ENCODE measurements at regions not wholly inside any gene's neighbourhood (a gene's known extent, or its start where the extent isn't known, plus 50 kb on each side); places are given as distances from the start of the nearest gene placed in this dataset.

DNA sequence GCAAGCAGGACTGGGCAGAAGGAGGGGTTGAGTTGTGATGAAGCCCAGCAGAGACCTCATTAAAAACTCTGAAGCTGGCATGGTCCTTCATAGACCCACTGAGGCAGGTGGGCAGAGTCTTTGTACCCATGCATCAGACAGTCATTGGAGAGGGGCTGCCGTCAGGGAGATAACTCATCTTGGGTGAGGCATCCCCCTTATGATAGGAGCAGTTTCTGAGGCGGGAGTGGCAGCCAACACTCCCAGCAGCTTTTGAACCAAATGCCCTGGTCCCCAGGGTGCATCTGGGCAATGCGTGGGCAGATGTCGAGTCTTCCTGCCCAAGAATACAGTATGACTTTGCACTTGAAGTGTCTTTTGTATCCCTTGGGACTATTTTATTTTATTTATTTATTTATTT lies 68.1 kb downstream of the HTR5A start:
- no peak for DNase-seq

DNA sequence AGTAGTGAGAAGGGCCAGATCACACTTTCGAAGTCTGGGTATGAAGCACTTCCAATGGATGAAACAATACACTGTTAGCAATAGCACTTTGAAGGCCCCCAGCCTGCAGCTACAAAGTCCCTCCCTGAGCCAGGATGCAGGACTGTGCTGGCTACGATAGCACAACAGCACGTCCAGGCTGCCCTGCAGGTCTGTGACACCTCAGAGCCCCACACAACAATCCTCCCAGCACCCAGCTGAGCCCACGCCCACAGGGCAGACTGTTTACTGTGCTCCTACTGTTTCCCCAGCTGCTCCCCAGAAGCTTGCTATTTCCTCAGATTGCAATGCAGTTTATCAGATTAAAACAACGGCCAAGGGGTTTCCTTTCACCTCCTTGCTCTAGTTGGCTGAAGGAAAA lies 71.4 kb downstream of the HTR5A start:
- no peak for DNase-seq

DNA sequence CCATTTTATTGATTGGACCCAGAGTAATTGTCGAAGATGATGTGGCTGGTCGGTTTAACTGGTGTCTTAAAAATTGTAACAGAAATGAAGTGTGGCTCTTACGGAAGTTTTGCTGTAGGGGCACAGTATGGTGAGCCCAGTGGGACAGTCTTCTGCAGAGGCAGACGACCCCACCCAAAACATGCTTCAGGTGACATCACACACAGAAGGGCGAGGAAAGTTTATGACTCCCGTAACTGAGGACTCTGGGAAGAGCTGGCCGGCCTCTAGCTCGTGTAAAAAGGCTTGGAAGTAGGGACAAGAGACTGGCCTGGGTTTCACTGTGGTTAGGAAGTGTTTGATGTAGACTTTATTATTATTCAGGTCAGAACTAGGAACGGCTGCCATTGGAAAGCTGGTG lies 73.3 kb downstream of the HTR5A start:
- no peak for DNase-seq

DNA sequence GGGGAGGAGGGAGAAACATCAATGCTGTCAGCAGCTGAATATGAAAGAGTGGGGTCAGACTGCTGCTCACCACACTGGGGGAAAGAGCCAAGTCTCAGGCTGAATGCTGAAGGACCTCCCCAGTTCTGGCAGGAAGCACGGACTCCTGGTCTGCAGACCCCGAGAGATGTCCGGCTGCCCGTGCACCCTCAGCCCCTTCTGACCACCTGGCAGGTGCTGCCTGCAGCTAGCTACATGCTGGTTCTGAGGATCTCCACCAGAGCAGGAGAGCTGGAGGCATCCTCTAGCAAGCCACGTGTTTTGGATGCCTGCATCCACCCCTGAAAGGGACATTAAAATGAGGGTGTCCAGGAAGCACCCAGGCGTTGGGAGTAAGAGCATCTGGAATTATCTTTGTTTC lies 74.2 kb downstream of the HTR5A start:
- DNase-seq: no peak

DNA sequence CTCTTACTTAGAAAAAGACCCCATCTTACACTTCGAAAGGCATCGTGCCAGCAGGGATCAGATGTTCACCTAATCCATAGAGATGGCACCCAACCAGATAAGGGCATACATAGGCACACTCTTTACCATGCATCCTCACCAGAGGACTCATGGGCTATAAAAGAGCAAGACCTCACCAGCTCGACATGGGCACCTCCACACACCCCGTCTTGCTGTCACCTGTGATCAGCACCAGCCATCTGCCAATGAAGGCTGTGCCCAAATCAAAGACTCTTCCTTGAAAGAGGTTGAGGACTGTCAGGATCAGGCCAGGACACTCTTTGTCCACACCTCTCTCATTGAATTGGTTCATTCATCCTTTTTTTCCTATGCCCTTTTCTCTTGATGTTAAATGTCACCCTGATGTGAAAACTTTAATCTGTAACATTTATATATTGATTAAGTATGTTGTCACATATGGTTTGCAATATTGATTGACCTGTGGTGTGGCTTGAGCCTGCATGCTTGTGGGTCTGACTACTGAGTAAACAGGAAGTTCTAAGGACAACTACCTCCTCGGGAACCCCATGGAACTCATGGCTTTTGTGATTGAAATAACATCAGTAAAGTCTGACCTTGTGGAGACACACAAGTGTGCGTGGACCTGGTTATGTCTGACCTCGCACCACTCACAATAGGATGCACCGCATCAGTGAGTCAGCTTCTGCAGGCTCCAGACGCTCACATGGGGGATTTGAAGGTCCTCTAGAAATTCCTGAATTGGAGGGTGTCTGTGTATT lies 75.5 kb downstream of the HTR5A start:
- DNase-seq: no peak

DNA sequence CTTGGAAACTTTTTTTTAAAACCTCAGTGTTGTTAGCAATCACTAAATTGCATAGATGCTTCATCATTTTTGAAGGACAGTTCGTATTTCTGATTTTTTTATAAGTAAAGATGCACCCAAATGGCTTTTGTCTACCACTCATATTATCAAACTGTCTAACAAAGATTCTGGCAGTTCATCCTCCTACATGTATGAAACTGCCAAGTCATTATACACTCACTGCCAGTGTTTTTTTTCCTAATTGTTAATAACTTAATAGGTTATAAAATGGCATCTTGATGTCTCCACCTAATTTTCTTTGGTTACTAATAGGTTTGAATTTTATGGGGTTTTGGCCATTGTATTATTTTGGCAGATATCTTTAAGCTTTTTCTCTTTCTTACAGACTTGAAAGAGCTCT lies 77.0 kb downstream of the HTR5A start:
- no peak for DNase-seq

DNA sequence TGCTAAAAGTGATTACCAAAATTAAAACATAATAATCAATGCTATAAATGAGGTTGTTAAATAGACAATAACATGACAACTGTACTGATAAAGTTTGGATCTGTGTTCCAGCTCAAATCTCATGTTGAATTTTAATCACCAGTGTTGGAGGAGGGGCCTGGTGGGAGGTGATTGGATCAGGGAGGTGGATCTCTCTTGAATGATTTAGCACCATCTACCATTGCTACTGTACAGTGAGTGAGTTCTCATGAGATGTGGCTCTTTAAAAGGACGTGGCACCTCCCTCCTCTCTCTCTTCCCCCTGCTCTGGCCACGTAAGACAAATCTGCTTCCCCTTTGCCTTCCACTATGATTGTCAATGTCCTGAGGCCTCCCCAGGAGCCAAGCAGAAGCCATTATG lies 77.5 kb downstream of the HTR5A start:
- no peak for DNase-seq

DNA sequence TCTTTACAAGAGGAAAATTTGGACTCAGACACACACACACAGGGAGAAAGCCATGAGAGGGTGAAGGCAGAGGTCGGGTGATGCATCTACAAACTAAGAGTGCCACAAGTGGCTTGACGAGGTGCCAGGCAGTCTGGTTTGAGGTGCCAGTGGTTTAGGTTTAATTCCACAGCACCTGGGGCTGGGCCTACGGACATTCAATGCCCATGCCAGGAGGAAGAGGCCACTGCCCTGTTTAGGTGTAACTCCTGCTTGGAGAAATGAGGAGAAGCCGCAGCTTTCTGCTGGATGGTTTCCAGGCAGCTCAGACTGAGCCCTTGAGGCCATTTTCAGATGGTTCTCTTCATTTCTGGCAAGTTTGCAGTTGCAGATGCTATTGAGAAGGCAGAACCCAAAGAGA lies 83.6 kb downstream of the HTR5A start:
- DNase-seq: no peak

DNA sequence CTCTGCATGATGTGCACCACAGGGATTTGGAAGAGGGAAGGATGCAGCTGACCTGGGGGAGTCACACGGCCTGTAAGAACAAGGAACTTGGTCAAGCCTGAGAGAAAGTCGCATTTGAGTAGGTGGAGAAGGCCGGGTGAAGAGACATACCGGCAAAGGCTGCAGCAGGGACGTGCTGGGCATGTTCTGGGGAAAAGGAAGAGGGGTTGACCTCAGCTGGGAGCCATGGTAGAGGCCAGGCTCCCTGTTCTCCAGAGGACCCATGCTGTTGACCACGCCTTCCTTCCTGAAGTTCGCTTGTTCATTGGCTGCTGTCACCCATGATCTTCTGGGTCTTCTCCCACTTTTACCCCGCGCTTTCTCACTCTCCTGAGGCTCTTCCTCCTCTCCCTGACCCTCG lies 84.5 kb downstream of the HTR5A start:
- DNase-seq: no peak

DNA sequence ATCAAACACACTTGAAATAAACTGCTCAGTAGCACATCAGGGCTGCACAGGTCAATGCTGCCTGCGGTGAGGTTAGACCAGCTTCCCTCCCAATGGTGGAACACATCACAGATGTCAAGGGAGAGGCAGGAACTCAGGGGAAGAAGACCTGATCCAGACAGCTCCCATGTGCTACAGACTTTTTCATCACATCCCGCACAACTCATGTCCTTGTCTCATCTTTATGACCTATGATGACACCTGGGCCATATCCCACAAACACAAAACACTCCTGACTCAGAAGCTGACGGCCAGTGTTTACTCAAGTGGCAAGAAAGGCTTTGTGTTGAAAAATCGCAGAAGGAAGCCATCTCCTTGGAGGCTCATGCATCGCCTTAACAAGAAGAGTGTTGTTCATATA lies 91.6 kb downstream of the HTR5A start:
- no peak for DNase-seq

DNA sequence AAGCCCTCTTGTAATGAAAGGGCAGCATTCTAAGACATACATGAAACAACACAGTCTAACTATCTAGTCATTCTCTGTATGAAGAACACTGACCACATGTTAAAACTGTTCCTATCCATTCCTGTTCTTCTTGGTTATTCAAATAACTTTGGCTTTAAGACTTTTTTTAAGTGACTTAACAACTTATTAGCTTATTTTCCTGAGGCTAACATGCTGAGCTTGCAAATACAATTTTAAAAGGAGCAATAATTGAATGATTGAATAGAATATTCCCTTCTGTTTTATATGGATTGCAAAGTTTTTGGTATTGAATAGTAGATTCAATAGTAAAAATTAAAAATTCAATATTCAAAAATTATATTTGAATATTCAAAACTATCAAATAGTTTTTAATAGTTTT lies 92.3 kb downstream of the HTR5A start:
- DNase-seq: no peak

DNA sequence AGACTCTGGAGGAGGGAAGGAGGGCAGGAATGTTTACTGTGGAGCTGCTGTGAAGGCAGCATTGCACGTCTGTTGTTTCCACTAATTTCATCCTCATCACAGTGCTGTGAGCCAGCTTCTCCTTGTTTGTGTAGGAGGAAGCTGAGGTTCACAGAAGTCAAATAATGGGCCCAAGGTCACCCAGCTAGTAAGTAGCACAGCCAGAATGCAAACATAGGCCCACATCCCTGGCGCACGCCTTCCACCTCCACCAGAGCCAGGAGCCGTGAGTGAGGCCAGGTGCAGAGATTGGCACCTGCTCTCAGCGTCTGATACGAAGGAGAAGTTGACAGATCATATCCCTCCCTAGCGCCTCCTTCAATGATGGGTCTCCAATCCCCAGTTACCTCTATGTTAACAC lies 93.6 kb downstream of the HTR5A start:
- no peak for DNase-seq

DNA sequence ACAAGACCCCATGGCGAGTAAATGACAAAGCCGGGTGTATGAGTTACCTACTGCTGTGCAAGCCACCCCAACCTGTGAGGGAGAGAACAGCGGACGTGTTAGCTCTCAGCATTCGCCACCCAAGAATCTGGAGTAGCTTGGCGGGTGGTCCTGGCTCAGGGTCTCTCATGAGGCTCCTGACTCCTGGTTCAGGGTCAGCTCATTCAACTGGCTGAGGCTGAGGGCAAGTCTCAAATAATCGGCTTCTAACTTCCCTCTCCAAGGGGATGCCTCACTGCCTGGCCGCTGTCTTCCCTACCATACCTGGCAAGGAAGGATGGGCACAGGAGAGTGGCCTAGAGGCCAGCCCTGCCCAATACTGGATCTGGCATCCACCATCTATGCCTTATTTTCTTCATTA lies 94.2 kb downstream of the HTR5A start:
- no peak for DNase-seq

DNA sequence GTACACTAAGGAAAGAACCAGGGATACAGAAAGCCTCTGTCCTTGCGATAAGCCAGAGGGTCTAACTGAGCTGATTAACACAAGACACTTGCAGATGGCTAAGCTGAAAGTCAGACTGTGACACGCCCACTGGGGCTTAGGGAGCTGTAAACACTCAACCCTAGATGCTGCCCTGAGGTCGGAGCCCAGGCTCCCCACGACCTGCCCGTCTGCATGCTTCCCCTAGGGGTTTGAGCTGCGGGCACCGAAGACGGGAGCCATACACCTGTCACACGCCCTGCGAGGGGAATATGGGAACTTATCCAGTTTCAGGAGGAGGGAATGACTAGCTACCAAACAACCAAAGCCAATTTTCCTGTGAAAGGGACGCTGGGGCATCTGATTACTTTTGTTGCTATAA lies 96.0 kb downstream of the HTR5A start:
- no peak for DNase-seq

DNA sequence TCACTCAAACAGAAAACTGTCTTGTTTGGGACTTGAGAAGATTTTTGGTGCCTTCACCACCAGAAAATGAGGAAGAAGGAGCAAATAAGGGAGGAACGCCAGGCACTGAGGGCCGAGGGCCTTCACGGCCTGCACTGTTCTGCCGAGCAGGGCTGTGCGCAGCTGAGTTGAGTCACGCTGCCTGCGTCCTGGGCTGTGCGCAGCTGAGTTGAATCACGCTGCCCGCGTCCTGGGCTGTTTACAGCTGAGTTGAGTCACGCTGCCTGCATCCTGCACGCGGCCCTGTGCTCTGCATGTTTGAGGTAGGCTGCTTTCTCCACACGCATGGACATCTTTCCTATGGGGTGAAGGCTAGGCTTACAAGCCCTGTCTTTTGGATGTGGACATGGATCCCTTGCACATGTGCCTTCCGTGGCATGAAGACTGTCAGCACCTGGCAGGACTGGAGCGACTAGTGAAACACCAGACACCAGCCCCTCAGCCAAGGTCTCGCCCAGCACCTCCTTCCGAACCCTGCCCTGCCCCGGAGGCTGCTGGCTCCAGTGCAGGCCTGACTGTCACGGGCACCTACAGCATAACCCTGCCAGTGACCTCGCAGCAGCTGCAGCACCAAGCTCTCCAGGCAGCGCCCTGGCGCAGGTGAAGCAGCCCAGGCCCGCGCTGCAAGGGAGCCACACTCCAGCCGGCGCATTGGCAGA lies 96.7 kb downstream of the HTR5A start:
- peak; percentile 96 for DNase-seq

DNA sequence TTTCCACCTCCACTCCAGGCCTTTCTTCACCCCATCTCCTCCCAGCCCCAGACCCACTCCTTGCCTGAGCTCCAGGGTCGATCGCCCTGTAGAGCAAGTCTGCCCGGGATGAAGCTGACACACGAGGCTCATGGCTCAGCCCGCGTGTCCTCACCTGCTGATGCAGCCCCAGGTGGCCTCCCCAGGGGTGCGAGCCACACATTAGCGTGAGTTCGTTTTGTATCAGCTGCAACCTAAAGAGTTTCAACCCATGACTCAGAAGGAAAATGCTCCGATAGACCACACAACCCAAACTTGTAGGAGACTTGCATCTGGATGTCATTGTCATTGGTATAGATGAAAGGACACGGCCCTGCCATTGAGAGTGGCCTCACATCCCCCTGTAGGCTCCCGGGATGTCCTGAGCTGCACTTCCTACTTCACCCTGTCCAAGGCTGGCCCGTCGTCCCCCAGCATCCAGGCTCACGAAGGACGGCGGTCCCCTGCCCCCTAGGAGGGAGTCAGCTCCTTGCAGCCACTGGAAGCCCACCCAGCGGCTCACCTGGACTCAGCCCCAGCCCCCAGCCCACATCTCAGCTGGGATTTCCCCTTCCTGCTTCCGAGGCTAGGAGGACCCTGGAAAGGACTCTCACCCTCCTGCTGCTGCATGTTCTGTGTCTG lies 97.7 kb downstream of the HTR5A start:
- no peak for DNase-seq

DNA sequence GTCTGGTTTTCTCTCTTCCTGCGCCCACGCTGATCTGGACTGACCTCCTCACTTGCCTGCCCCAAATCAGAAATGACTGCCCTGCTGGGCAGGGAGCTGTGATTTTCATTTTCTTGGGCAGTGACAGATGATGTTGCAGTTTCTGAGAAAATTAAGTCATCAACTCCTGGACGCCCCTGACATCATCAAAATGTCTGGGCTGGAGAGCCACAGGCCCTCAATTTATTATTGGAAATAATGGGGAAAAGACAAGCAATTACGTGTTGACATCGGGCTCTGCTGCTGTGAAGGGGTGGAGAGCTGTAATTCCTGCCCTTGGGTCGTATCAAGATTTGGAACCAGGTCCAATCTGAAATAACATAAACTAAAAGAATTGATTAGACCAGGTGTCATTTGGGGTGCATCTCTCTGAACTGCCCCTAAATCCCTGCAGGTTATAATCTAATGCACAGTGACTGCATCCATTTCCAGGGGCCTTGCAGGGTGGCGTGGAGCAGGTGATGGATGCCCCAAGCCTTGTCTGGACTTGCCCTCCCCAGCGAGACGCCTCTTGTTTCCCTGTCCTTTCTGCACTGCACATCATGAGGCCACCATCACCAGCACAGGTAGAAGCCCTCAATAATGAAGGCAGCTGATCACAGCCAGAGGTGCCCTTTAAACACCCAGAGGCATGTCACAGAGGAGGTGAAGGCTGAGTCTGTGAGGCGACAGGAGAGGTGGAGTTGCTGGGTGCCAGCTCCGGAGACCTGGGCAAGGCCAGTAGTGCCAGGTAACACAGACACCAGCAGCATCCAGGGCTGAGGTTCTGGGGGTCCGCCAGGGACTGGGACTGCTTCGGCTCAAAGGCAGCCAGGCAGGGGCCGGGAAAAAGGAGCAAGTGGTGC lies 98.7 kb downstream of the HTR5A start:
- no peak for DNase-seq

DNA sequence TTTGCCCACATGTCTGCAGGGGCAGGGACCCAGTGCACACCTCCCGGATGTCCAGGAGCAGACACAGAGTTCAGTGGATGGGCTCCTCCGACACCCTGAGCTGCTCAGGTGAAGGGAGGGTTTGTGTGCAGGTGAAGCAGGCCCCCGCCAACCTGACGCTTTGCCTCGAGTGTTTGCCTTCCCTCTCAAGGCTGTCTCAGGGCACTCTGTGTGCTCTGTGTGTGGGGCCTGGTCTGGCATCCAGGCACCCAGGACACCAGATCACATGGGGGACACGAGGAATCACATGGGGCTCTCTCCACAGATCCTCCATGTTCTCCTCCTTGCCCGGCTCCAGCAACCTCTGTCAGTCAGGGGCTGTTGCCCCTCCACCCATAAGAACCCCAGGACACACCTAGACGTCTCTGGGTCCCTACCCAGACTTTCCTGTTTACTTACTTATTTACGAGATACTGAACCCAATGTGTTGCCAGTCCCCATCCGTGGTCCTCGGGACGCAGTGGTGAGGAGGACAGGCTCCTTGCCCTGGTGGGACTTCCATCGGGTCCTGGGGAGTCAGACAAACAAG lies 99.5 kb downstream of the HTR5A start:
- DNase-seq: no peak

DNA sequence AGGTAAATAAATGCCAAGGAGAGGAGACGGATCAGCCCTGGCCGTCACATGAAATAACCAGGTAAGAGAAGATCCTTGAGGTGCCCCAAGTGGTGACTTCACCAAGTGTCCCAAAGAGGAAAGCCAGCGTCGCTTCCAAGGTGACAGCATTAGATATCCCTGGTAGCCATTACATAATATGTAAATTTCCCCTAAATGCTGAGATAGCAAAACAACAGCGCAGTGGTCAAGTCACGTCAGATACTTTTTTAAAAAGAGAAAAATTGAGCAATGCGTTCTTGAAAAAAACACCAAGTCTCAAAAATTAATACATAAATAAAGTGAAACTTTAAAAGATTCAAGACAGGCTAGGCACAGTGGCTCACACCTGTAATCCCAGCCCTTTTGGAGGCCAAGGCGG lies 100.2 kb downstream of the HTR5A start:
- no peak for DNase-seq

DNA sequence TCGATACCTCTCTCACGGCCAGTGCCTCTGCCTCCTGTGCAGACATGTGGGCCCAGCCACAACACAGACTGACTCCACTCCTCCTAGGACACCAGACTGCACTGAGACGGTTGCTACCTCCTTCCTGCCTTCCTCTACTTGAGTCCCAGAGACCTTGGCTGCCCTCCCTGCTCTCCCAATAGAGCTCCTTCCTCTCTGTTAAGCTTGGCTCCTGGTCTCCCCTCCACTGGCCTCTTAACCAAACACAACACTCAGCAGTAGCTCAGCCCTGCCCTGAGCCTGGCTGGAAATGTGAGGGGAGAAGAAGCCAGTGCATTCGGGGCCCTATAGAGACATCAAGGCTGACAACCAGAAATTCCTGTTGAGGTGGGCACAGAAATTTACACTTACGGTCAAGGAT lies 102.0 kb downstream of the HTR5A start:
- no peak for DNase-seq

DNA sequence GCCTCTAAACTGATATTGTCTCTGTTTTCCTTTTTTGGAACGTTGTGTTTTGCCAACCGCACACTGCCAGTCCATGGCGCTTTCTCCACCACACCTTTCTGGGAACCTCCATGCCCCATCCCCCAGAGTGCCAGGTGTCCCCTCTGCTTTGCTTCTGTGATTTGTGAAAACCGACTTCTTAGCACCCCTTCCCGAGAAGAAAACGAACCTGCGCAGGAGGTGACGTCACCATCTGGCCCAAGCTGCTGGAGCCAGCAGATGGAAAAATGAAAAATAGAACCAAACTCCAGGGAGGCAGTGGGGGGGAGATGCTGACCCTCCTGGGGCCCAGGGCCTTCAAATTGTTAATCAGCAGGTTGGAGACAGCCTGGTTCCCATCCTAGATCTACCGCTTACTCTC lies 103.8 kb downstream of the HTR5A start:
- DNase-seq: no peak

DNA sequence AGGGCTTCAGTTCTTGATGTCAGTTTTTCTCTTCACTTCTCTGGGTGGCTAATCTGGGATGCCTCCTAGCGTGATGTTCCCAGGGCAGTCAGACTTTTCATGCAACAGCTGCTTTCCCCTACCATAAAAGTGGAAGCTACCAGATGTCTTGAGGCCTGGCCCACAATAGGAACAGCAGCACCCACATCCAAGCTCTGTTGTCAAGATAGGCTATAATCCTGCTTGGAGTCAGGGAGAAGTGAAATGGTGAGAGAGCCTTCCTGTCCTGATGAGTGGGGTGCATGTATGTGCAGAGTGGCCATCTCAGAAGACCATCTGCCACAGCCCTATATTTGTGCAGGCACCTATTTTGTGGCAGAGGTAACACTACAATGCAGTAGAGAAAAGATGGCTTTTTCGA lies 108.0 kb downstream of the HTR5A start:
- no peak for DNase-seq

DNA sequence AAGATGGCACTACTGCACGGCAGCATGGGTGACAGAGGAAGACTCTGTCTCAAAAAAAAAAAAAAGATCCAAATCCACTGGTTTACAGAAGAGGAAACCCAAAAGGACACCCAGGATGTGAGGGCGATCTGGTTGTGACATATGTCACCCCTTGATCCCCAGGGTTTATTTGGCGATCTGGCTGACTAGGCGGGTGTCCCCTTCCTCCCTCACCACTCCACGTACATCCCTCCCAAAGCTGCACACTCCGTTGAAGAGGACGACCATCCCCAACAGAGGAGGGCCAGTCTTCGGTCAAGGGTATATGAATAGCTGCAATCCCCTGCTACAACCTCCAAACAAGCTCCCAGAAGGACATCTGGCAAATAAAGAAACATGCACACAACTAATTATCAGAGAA lies 111.6 kb downstream of the HTR5A start:
- DNase-seq: no peak

All from EL (cell line).